GM12865 (cell line): ENCODE measurements at regions not wholly inside any gene's neighbourhood (a gene's known extent, or its start where the extent isn't known, plus 50 kb on each side); places are given as distances from the start of the nearest gene placed in this dataset.

Experiments used
- DNase-seq: peaks from one replicate; pipeline ENCODE4 v3.0.0; 2010; ENCODE audit warnings: low read depth
- H3K4me3 ChIP-seq: 2 replicates; pipeline ENCODE4 v1.5.1; 2011; ENCODE audit warnings: mild to moderate bottlenecking, low read depth, low read length, control low read depth
- TF ChIP-seq, protein P1 (sequence below): IDR thresholded peaks from 2 replicates; pipeline ENCODE4 v1.5.1; 2011; ENCODE audit warnings: low read length, control low read depth, low read depth, inconsistent platforms; ENCODE audit not compliant: insufficient read depth; ENCODE audit errors: missing control alignments

GRCh38 chr2:150608341-150608740 is 120.9 kb upstream of the RND3 start:
- no peak for DNase-seq
- no peak overlapping the region for H3K4me3 ChIP-seq
- TF ChIP-seq, protein P1, sequence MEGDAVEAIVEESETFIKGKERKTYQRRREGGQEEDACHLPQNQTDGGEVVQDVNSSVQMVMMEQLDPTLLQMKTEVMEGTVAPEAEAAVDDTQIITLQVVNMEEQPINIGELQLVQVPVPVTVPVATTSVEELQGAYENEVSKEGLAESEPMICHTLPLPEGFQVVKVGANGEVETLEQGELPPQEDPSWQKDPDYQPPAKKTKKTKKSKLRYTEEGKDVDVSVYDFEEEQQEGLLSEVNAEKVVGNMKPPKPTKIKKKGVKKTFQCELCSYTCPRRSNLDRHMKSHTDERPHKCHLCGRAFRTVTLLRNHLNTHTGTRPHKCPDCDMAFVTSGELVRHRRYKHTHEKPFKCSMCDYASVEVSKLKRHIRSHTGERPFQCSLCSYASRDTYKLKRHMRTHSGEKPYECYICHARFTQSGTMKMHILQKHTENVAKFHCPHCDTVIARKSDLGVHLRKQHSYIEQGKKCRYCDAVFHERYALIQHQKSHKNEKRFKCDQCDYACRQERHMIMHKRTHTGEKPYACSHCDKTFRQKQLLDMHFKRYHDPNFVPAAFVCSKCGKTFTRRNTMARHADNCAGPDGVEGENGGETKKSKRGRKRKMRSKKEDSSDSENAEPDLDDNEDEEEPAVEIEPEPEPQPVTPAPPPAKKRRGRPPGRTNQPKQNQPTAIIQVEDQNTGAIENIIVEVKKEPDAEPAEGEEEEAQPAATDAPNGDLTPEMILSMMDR, result no peak

- DNase-seq, result no peak
- TF ChIP-seq, protein P1, result no peak
- no peak overlapping the region for H3K4me3 ChIP-seq
These were observed 119.9 kb upstream of the RND3 start for GRCh38 chr2:150607390-150607811.

GRCh38 chr2:150606380-150607060 is 119.1 kb upstream of the RND3 start:
- H3K4me3 ChIP-seq, result no peak overlapping the region
- TF ChIP-seq, protein P1, result no peak
- no peak for DNase-seq

DNA sequence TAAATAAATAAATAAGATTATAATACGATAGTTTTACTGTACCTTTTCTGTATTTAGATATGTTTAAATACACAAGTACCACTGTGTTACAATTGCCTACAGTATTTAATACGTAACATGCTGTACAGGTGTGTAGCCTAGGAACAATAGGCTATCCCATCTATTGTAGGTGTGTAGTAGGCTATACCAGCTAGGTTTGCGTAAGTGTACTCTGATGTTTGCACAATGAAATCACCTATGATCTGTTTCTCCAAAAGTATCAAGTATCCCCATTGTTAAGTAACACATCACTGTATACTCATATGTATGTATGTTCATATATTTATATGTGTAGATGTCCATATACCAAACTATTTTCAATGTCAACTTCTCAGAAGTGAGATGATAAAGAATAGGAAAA is 118.2 kb upstream of the RND3 start:
- TF ChIP-seq, protein P1, result no peak
- DNase-seq, result no peak
- no peak overlapping the region for H3K4me3 ChIP-seq

- TF ChIP-seq, protein P1, result no peak
- H3K4me3 ChIP-seq, result no peak overlapping the region
- no peak for DNase-seq
These were observed 114.0 kb upstream of the RND3 start for GRCh38 chr2:150601280-150602038.

DNA sequence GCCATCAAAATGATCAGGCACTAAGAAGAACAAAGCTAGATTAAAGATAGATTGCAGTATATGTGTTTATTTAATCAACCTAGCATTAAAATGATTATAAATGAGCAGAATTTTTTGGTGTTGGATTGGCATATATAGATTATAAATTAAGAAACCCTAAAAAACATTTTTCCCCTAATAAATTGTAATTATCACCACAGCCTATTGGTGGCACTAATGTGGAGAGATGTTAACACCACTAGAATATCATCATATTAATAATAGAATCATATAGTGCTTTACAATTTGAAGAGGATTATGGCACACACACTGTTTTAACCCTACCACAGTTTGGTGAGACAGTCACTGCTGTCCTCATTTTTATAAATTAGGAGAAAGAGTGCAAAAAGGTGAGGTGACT is 112.4 kb upstream of the RND3 start:
- DNase-seq, result no peak
- no peak overlapping the region for H3K4me3 ChIP-seq
- TF ChIP-seq, protein P1, result peak; percentile 8

- H3K4me3 ChIP-seq, result no peak overlapping the region
- TF ChIP-seq, protein P1, result no peak
- DNase-seq, result no peak
These were observed 110.9 kb upstream of the RND3 start for GRCh38 chr2:150598383-150598782.
